ENCODE measurements at regions not wholly inside any gene's neighbourhood (a gene's known extent, or its start where the extent isn't known, plus 50 kb on each side); places are given as distances from the start of the nearest gene placed in this dataset.
"Not testable (repeated sequence)": the region's sequence is repeated elsewhere in the genome, so short reads cannot be mapped to it uniquely, and the experiment has no call there.

GRCh38 chr3:43838009-43838758, 147.4 kb downstream of the ABHD5 start:
- no peak for DNase-seq (ENCODE audit: low spot score)

- no peak for DNase-seq (ENCODE audit: low spot score)
These were observed 148.1 kb downstream of the ABHD5 start for GRCh38 chr3:43838877-43839276.

GRCh38 chr3:43843386-43843785, 152.6 kb downstream of the ABHD5 start:
- DNase-seq (ENCODE audit: low spot score) = no peak

- DNase-seq (ENCODE audit: low spot score) = no peak
These were observed 154.0 kb downstream of the ABHD5 start for GRCh38 chr3:43844757-43845156.

GRCh38 chr3:43845553-43845952, 154.8 kb downstream of the ABHD5 start:
- not testable (repeated sequence) for DNase-seq (ENCODE audit: low spot score)

GRCh38 chr3:43852066-43852465, 161.3 kb downstream of the ABHD5 start:
- DNase-seq (ENCODE audit: low spot score) = no peak

GRCh38 chr3:43854283-43854682, 163.5 kb downstream of the ABHD5 start:
- DNase-seq (ENCODE audit: low spot score) = no peak

GRCh38 chr3:43854916-43855315, 164.2 kb downstream of the ABHD5 start:
- no peak for DNase-seq (ENCODE audit: low spot score)

- DNase-seq (ENCODE audit: low spot score) = peak; percentile 84
These were observed 165.0 kb downstream of the ABHD5 start for GRCh38 chr3:43855674-43856299.

- no peak for DNase-seq (ENCODE audit: low spot score)
These were observed 165.6 kb downstream of the ABHD5 start for GRCh38 chr3:43856351-43856750.

GRCh38 chr3:43856761-43857160, 166.0 kb downstream of the ABHD5 start:
- DNase-seq (ENCODE audit: low spot score) = no peak

GRCh38 chr3:43857361-43858293, 166.9 kb downstream of the ABHD5 start:
- no peak for DNase-seq (ENCODE audit: low spot score)

- no peak for DNase-seq (ENCODE audit: low spot score)
These were observed 167.6 kb downstream of the ABHD5 start for GRCh38 chr3:43858294-43858701.

- DNase-seq (ENCODE audit: low spot score) = no peak
These were observed 169.0 kb downstream of the ABHD5 start for GRCh38 chr3:43859766-43860165.

- no peak for DNase-seq (ENCODE audit: low spot score)
These were observed 170.9 kb downstream of the ABHD5 start for GRCh38 chr3:43861635-43862034.

GRCh38 chr3:43862470-43862869, 171.7 kb downstream of the ABHD5 start:
- DNase-seq (ENCODE audit: low spot score) = no peak

GRCh38 chr3:43862992-43863805, 172.5 kb downstream of the ABHD5 start:
- no peak for DNase-seq (ENCODE audit: low spot score)

- no peak for DNase-seq (ENCODE audit: low spot score)
These were observed 173.5 kb downstream of the ABHD5 start for GRCh38 chr3:43863966-43864933.

GRCh38 chr3:43865351-43865750, 174.6 kb downstream of the ABHD5 start:
- DNase-seq (ENCODE audit: low spot score) = no peak

GRCh38 chr3:43865887-43866528, 175.3 kb downstream of the ABHD5 start:
- DNase-seq (ENCODE audit: low spot score) = no peak

Data from GM03348 (cell line).